ENCODE measurements at regions not wholly inside any gene's neighbourhood (a gene's known extent, or its start where the extent isn't known, plus 50 kb on each side); places are given as distances from the start of the nearest gene placed in this dataset.

GRCh38 chr1:99115231-99115630, 110.6 kb upstream of the PLPPR5 start:
- DNase-seq (ENCODE audit: low read depth in 1 of 2, low spot score in 1 of 2): no peak
- TF ChIP-seq CTCF (IDR thresholded peaks at IDR 0.05; ENCODE audit: low read depth, low read length): no peak
- Histone ChIP-seq H3K4me1 (ENCODE audit: low read depth) (no peaks in the 10 kb centered on the region), H3K27me3 (no peaks in the 10 kb centered on the region), H3K9me3 (ENCODE audit: low read depth) (no peaks in the 10 kb centered on the region), H3K36me3 (no peaks in the 10 kb centered on the region), H3K27ac (no peak overlapping the region), H3K4me3 (no peak overlapping the region)

GRCh38 chr1:99119188-99119587, 114.5 kb upstream of the PLPPR5 start:
- H3K4me1 ChIP-seq (ENCODE audit: low read depth): no peaks in the 10 kb centered on the region
- no peaks in the 10 kb centered on the region for H3K27me3 ChIP-seq
- TF ChIP-seq CTCF (IDR thresholded peaks at IDR 0.05; ENCODE audit: low read depth, low read length): no peak
- no peak overlapping the region for H3K4me3 ChIP-seq
- H3K36me3 ChIP-seq: no peaks in the 10 kb centered on the region
- no peaks in the 10 kb centered on the region for H3K9me3 ChIP-seq (ENCODE audit: low read depth)
- no peak overlapping the region for H3K27ac ChIP-seq
- no peak for DNase-seq (ENCODE audit: low read depth in 1 of 2, low spot score in 1 of 2)

GRCh38 chr1:99122039-99122438, 117.4 kb upstream of the PLPPR5 start:
- Histone ChIP-seq H3K36me3 (no peaks in the 10 kb centered on the region), H3K4me3 (no peak overlapping the region), H3K27ac (no peak overlapping the region), H3K4me1 (ENCODE audit: low read depth) (no peaks in the 10 kb centered on the region), H3K9me3 (ENCODE audit: low read depth) (no peaks in the 10 kb centered on the region), H3K27me3 (no peaks in the 10 kb centered on the region)
- DNase-seq (ENCODE audit: low read depth in 1 of 2, low spot score in 1 of 2): no peak
- no peak for TF ChIP-seq CTCF (IDR thresholded peaks at IDR 0.05; ENCODE audit: low read depth, low read length)

GRCh38 chr1:99123936-99124335, 119.3 kb upstream of the PLPPR5 start:
- no peak for DNase-seq (ENCODE audit: low read depth in 1 of 2, low spot score in 1 of 2)
- Histone ChIP-seq H3K27ac (no peak overlapping the region), H3K9me3 (ENCODE audit: low read depth) (no peaks in the 10 kb centered on the region), H3K4me1 (ENCODE audit: low read depth) (no peaks in the 10 kb centered on the region), H3K36me3 (no peaks in the 10 kb centered on the region), H3K27me3 (no peaks in the 10 kb centered on the region), H3K4me3 (no peak overlapping the region)
- no peak for TF ChIP-seq CTCF (IDR thresholded peaks at IDR 0.05; ENCODE audit: low read depth, low read length)

DNA sequence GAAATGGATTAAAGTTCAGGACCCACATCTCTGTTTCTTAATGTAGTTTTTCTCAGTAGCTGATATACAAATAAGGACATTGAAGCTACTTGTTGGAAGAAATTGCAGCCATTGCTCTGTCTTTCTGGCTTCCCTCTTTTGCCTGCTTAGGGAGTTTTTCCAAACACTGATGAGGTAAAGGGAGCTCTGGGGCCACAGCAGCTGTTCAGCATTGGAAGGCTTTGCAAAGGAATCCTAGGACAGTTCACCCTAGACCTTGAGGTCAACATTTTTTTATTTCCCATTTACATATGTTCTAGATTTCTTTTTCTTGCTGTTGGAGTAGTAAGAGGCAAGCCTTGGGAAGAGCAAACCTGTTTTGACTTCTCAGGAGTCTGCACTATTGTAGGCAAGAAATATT, 126.9 kb upstream of the PLPPR5 start:
- no peaks in the 10 kb centered on the region for H3K27me3 ChIP-seq
- no peaks in the 10 kb centered on the region for H3K36me3 ChIP-seq
- no peak for DNase-seq (ENCODE audit: low read depth in 1 of 2, low spot score in 1 of 2)
- no peak for TF ChIP-seq CTCF (IDR thresholded peaks at IDR 0.05; ENCODE audit: low read depth, low read length)
- H3K4me3 ChIP-seq: no peak overlapping the region
- no peaks in the 10 kb centered on the region for H3K4me1 ChIP-seq (ENCODE audit: low read depth)
- H3K27ac ChIP-seq: no peak overlapping the region
- no peaks in the 10 kb centered on the region for H3K9me3 ChIP-seq (ENCODE audit: low read depth)

All from cardiac muscle cell (in vitro differentiated cells and primary cell).